SK-N-SH (cell line): ENCODE measurements at regions not wholly inside any gene's neighbourhood (a gene's known extent, or its start where the extent isn't known, plus 50 kb on each side); places are given as distances from the start of the nearest gene placed in this dataset.

Source experiments
- CTCF ChIA-PET: fragments of 300-600, 350-600 bp; formaldehyde crosslinking; extraction: SDS; loops from one replicate; lab custom pipeline; 2021; lab: Yijun Ruan, JAX
- POLR2A ChIA-PET: fragments of 350-600 bp; sonication (Branson Sonifier 250); formaldehyde crosslinking; extraction: SDS; loops from one replicate; lab custom pipeline; 2020; ENCODE audit warnings: antibody characterized with exemption, inconsistent platforms; lab: Yijun Ruan, JAX
- DNase-seq: peaks from one replicate; pipeline ENCODE4 v3.0.0; 2012
- H2AFZ ChIP-seq: fragments of 200-600 bp; sonication (generic); 2 replicates; pipeline ENCODE4 v1.8.1; 2016; ENCODE audit warnings: antibody characterized with exemption, mild to moderate bottlenecking, low read depth
- H3F3A ChIP-seq: fragments of 200-600 bp; sonication (generic); replicated peaks from 2 replicates; pipeline ENCODE3; 2016; ENCODE audit warnings: antibody characterized with exemption, mild to moderate bottlenecking; ENCODE audit not compliant: insufficient read depth
- H3K27ac ChIP-seq, 2 experiments: fragments of 200-500 bp in 1 of 2; fragments of 200-600 bp in 1 of 2; sonication (Bioruptor generic) in 1 of 2; sonication (generic), shearing (Covaris generic) in 1 of 2; 2 replicates each; pipeline versions ENCODE4 v1.5.1 to v1.6.1; 2014 to 2016; ENCODE audit warnings: low read depth in 2 of 2, inconsistent platforms in 1 of 2, low read length in 1 of 2, mild to moderate bottlenecking in 1 of 2, mixed read lengths in 1 of 2
- H3K27me3 ChIP-seq: fragments of 200-600 bp; sonication (generic), shearing (Covaris generic); 2 replicates; pipeline ENCODE4 v1.6.1; 2016; ENCODE audit warnings: mixed run types; ENCODE audit not compliant: insufficient read depth
- H3K36me3 ChIP-seq, 2 experiments: fragments of 200-500 bp in 1 of 2; fragments of 200-600 bp in 1 of 2; sonication (Bioruptor generic) in 1 of 2; sonication (generic) in 1 of 2; replicated peaks in 1 of 2; 2 replicates each; pipeline versions ENCODE3 to v1.5.1; 2014 to 2016; ENCODE audit warnings: low read length in 1 of 2, mild to moderate bottlenecking in 1 of 2; ENCODE audit not compliant: insufficient read depth in 2 of 2, control insufficient read depth in 1 of 2
- H3K4me1 ChIP-seq, 2 experiments: fragments of 200-500 bp in 1 of 2; fragments of 200-600 bp in 1 of 2; sonication (Bioruptor generic) in 1 of 2; sonication (generic), shearing (Covaris generic) in 1 of 2; 2 replicates each; pipeline versions ENCODE4 v1.5.1 to v1.6.1; 2014 to 2016; ENCODE audit warnings: low read depth in 1 of 2, low read length in 1 of 2, mixed run types in 1 of 2; ENCODE audit not compliant: insufficient read depth in 2 of 2, control insufficient read depth in 1 of 2
- H3K4me2 ChIP-seq: fragments of 200-600 bp; sonication (generic), shearing (Covaris generic); 2 replicates; pipeline ENCODE4 v1.6.1; 2017; ENCODE audit warnings: mixed run types
- H3K4me3 ChIP-seq, 2 experiments: fragments of 200-500 bp in 1 of 2; fragments of 200-600 bp in 1 of 2; sonication (Bioruptor generic) in 1 of 2; sonication (generic), shearing (Covaris generic) in 1 of 2; 2 replicates each; pipeline versions ENCODE4 v1.5.1 to v1.8.1; 2014 to 2016; ENCODE audit warnings: low read depth in 2 of 2, inconsistent platforms in 1 of 2, low read length in 1 of 2, mild to moderate bottlenecking in 1 of 2, mixed read lengths in 1 of 2, moderate library complexity in 1 of 2
- H3K79me2 ChIP-seq: fragments of 200-600 bp; sonication (generic); 2 replicates; pipeline ENCODE4 v1.8.1; 2017; ENCODE audit warnings: mild to moderate bottlenecking; ENCODE audit not compliant: insufficient read depth
- H3K9ac ChIP-seq: fragments of 200-600 bp; sonication (generic); 2 replicates; pipeline ENCODE4 v1.6.1; 2017; ENCODE audit warnings: mixed run types
- H3K9me2 ChIP-seq: fragments of 200-600 bp; sonication (generic); 2 replicates; pipeline ENCODE4 v1.6.1; 2017; ENCODE audit warnings: mixed run types
- H3K9me3 ChIP-seq: fragments of 200-600 bp; sonication (generic); 2 replicates; pipeline ENCODE4 v1.6.1; 2017; ENCODE audit warnings: mixed run types, mild to moderate bottlenecking, moderate library complexity
- H4K20me1 ChIP-seq: fragments of 200-600 bp; sonication (generic); 2 replicates; pipeline ENCODE4 v1.6.1; 2017; ENCODE audit warnings: mild to moderate bottlenecking, mixed run types; ENCODE audit not compliant: insufficient read depth
- CHD2 ChIP-seq: fragments of 150-350 bp; IDR thresholded peaks from 2 replicates; pipeline ENCODE4 v1.6.1; 2018; ENCODE audit warnings: low read length; ENCODE audit not compliant: partially characterized antibody
- ELF1 ChIP-seq: IDR thresholded peaks from 2 replicates; pipeline ENCODE4 v1.4.0; 2012
- EP300 ChIP-seq, 2 experiments: IDR thresholded peaks; 2 replicates each; pipeline versions ENCODE4 v1.4.0 to v1.6.1; 2012; ENCODE audit warnings: borderline replicate concordance in 1 of 2, low read depth in 1 of 2, low read length in 1 of 2
- EZH2phosphoT487 ChIP-seq: fragments of 200-600 bp; sonication (generic); IDR thresholded peaks from 2 replicates; pipeline ENCODE4 v1.6.1; 2017; ENCODE audit warnings: low read depth, mixed run types, mild to moderate bottlenecking, antibody characterized with exemption, moderate library complexity, borderline replicate concordance
- FOXM1 ChIP-seq: IDR thresholded peaks from 2 replicates; pipeline ENCODE4 v1.4.0; 2012; ENCODE audit warnings: low read depth, mild to moderate bottlenecking
- JUND ChIP-seq: IDR thresholded peaks from 2 replicates; pipeline ENCODE4 v1.4.0; 2012
- RFX5 ChIP-seq: IDR thresholded peaks from 2 replicates; pipeline ENCODE4 v1.6.1; 2012; ENCODE audit warnings: mild to moderate bottlenecking, improper control_type of control experiment, low read length
- RXRA ChIP-seq: IDR thresholded peaks from 2 replicates; pipeline ENCODE4 v1.4.0; 2012; ENCODE audit warnings: low read depth, mild to moderate bottlenecking, borderline replicate concordance
- SIN3A ChIP-seq: IDR thresholded peaks from 2 replicates; pipeline ENCODE4 v1.6.1; 2012; ENCODE audit warnings: low read depth, mild to moderate bottlenecking, low read length, moderate library complexity, borderline replicate concordance
- SMC3 ChIP-seq: IDR thresholded peaks from 2 replicates; pipeline ENCODE4 v1.6.1; 2012; ENCODE audit warnings: low read depth, low read length, improper control_type of control experiment
- WGBS: methylation state at CpG from one replicate; pipeline ENCODE4 v1.1.6; 2017; ENCODE audit warnings: low lambda C conversion rate; 5-methylcytosine and 5-hydroxymethylcytosine counted together
- TF ChIP-seq, protein P1 (sequence below): IDR thresholded peaks from 2 replicates; pipeline ENCODE4 v1.4.0; 2012; ENCODE audit warnings: low read depth, borderline replicate concordance
- TF ChIP-seq, protein P2 (sequence below): fragments of 150-350 bp; IDR thresholded peaks from 2 replicates; pipeline ENCODE4 v1.6.1; 2017; ENCODE audit warnings: antibody characterized with exemption, low read length, low read depth, borderline replicate concordance
- TF ChIP-seq, protein P3 (sequence below): fragments of 150-350 bp; IDR thresholded peaks from 2 replicates; pipeline ENCODE4 v1.6.1; 2016; ENCODE audit warnings: mild to moderate bottlenecking, low read depth, low read length
- TF ChIP-seq, protein P4 (sequence below): fragments of 200-600 bp; sonication (generic); IDR thresholded peaks from 2 replicates; pipeline ENCODE4 v1.6.1; 2017; ENCODE audit warnings: antibody characterized with exemption, mild to moderate bottlenecking, moderate library complexity
- TF ChIP-seq, protein P5 (sequence below): IDR thresholded peaks from 2 replicates; pipeline ENCODE4; 2012

DNA sequence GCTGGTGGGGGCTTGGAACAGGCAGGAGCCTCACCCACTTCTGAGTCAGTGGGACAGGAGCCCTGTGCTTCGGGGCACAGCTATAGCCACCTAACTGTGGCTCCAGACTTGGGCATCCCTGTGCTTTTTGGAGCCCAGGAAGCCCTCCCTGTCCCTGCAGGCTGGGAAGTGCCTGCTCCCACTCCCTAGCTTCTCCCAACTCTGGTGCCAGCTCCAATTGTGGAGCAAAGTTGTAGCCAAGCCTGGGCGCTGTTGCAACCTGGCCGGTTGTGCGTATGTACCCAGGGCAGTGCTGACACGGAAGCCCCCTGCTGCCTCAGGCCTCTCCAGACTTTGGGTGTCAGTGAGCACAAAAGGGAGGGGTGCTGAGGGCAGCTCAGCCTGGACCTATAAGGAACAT, 601.7 kb upstream of the GJE1 start (continued):
- TF ChIP-seq EP300 (IDR thresholded peaks at IDR 0.05; ENCODE audit: borderline replicate concordance in 1 of 2, low read depth in 1 of 2, low read length in 1 of 2) (no peak), SMC3 (no peak), SIN3A (no peak), EZH2phosphoT487 (no peak)
- TF ChIP-seq, all 33 proteins: peak for 0

DNA sequence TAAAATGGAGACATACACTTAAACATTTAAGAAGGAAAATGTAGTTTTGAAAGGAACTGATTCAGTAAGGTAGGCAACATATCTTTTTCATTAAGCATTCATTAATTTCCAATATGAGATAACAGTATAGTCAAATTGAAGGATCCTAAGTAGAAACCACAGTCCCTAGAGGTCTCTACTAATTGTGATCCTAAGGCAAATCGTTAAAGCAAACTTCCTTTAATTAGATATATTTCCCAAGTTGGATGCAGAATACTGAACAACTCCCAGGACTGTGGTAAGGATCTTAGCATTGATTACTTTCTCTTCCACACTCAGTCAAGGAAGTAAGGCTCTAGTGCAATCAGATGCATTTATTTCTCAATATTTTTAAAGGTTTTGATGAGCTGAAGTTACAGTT, 604.1 kb upstream of the GJE1 start:
- ChIA-PET CTCF (no interaction called here), POLR2A (no interaction called here)
- H3K4me1 ChIP-seq = no peaks in the 10 kb centered on the region
- no peak for DNase-seq
- TF ChIP-seq EZH2phosphoT487 (no peak), FOXM1 (no peak), SMC3 (no peak), RFX5 (no peak), RXRA (no peak), JUND (no peak), CHD2 (no peak), ELF1 (no peak)
- TF ChIP-seq, protein P1, sequence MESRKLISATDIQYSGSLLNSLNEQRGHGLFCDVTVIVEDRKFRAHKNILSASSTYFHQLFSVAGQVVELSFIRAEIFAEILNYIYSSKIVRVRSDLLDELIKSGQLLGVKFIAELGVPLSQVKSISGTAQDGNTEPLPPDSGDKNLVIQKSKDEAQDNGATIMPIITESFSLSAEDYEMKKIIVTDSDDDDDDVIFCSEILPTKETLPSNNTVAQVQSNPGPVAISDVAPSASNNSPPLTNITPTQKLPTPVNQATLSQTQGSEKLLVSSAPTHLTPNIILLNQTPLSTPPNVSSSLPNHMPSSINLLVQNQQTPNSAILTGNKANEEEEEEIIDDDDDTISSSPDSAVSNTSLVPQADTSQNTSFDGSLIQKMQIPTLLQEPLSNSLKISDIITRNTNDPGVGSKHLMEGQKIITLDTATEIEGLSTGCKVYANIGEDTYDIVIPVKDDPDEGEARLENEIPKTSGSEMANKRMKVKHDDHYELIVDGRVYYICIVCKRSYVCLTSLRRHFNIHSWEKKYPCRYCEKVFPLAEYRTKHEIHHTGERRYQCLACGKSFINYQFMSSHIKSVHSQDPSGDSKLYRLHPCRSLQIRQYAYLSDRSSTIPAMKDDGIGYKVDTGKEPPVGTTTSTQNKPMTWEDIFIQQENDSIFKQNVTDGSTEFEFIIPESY = no peak
- TF ChIP-seq, protein P2, sequence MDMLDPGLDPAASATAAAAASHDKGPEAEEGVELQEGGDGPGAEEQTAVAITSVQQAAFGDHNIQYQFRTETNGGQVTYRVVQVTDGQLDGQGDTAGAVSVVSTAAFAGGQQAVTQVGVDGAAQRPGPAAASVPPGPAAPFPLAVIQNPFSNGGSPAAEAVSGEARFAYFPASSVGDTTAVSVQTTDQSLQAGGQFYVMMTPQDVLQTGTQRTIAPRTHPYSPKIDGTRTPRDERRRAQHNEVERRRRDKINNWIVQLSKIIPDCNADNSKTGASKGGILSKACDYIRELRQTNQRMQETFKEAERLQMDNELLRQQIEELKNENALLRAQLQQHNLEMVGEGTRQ = no peak
- TF ChIP-seq, protein P3, sequence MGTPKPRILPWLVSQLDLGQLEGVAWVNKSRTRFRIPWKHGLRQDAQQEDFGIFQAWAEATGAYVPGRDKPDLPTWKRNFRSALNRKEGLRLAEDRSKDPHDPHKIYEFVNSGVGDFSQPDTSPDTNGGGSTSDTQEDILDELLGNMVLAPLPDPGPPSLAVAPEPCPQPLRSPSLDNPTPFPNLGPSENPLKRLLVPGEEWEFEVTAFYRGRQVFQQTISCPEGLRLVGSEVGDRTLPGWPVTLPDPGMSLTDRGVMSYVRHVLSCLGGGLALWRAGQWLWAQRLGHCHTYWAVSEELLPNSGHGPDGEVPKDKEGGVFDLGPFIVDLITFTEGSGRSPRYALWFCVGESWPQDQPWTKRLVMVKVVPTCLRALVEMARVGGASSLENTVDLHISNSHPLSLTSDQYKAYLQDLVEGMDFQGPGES = no peak
- TF ChIP-seq, protein P4, sequence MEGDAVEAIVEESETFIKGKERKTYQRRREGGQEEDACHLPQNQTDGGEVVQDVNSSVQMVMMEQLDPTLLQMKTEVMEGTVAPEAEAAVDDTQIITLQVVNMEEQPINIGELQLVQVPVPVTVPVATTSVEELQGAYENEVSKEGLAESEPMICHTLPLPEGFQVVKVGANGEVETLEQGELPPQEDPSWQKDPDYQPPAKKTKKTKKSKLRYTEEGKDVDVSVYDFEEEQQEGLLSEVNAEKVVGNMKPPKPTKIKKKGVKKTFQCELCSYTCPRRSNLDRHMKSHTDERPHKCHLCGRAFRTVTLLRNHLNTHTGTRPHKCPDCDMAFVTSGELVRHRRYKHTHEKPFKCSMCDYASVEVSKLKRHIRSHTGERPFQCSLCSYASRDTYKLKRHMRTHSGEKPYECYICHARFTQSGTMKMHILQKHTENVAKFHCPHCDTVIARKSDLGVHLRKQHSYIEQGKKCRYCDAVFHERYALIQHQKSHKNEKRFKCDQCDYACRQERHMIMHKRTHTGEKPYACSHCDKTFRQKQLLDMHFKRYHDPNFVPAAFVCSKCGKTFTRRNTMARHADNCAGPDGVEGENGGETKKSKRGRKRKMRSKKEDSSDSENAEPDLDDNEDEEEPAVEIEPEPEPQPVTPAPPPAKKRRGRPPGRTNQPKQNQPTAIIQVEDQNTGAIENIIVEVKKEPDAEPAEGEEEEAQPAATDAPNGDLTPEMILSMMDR = no peak
- TF ChIP-seq, protein P5, sequence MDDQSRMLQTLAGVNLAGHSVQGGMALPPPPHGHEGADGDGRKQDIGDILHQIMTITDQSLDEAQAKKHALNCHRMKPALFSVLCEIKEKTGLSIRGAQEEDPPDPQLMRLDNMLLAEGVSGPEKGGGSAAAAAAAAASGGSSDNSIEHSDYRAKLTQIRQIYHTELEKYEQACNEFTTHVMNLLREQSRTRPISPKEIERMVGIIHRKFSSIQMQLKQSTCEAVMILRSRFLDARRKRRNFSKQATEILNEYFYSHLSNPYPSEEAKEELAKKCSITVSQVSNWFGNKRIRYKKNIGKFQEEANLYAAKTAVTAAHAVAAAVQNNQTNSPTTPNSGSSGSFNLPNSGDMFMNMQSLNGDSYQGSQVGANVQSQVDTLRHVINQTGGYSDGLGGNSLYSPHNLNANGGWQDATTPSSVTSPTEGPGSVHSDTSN = no peak
- no peak overlapping the region for H3K4me3 ChIP-seq
- no peak overlapping the region for H3K4me2 ChIP-seq
- H4K20me1 ChIP-seq = no peaks in the 10 kb centered on the region
- no peaks in the 10 kb centered on the region for H3K27me3 ChIP-seq
- no peak overlapping the region for H3K9ac ChIP-seq
- H3K79me2 ChIP-seq = no peaks in the 10 kb centered on the region
- H3K9me2 ChIP-seq = no peaks in the 10 kb centered on the region
- no peak overlapping the region; a peak in 1 of 4 replicates for H3K27ac ChIP-seq
- WGBS = 6% methylated on average over 1 of the region's 1 CpG
- no peaks in the 10 kb centered on the region for H3K36me3 ChIP-seq
- H2AFZ ChIP-seq = no peak overlapping the region
- no peaks in the 10 kb centered on the region for H3K9me3 ChIP-seq
- no peaks in the 10 kb centered on the region for H3F3A ChIP-seq
